ES-I3 (cell line): ENCODE measurements at regions not wholly inside any gene's neighbourhood (a gene's known extent, or its start where the extent isn't known, plus 50 kb on each side); places are given as distances from the start of the nearest gene placed in this dataset.
"Not testable (repeated sequence)": the region's sequence is repeated elsewhere in the genome, so short reads cannot be mapped to it uniquely, and the experiment has no call there.

Source experiments
- H3K36me3 ChIP-seq: 2 replicates; pipeline ENCODE4 v1.6.1; 2013; ENCODE audit warnings: mild to moderate bottlenecking, low read length, control low read depth, moderate library complexity; ENCODE audit not compliant: insufficient read depth
- H3K4me1 ChIP-seq: 2 replicates; pipeline ENCODE4 v1.6.1; 2013; ENCODE audit warnings: mild to moderate bottlenecking, control low read depth, low read length; ENCODE audit not compliant: insufficient read depth
- H3K9ac ChIP-seq: 2 replicates; pipeline ENCODE4 v1.6.1; 2013; ENCODE audit warnings: low read depth, mild to moderate bottlenecking, low read length, moderate library complexity
- H3K9me3 ChIP-seq: 2 replicates; pipeline ENCODE4 v1.6.1; 2013; ENCODE audit warnings: mild to moderate bottlenecking, low read length, moderate library complexity; ENCODE audit not compliant: control insufficient read depth, insufficient read depth

- H3K4me1 ChIP-seq, result no peaks in the 10 kb centered on the region
- no peaks in the 10 kb centered on the region for H3K9me3 ChIP-seq
- no peaks in the 10 kb centered on the region for H3K36me3 ChIP-seq
- no peak overlapping the region for H3K9ac ChIP-seq
These were observed 144.3 kb downstream of the NEDD1 start for GRCh38 chr12:97051341-97051740.

DNA sequence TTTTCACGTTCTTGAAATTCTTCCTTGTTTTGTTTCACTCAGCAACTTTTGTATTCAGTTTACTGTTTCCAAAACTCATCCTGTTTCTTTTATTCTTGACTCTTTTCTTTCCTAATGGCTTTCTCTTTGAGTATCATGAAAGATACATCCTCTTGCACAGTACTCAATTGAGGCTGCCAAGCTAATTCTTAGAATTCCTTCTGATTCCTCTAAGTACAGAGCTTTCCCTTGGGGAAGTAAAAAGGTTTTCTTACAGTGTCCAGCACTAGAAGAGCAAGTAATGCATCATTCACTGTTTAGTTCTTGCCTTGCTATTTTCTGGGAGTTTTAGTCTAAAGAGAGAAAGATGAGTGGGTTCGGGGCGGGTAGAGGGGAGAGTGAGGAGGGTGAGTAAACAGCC lies 154.1 kb downstream of the NEDD1 start:
- Histone ChIP-seq H3K9ac (no peak overlapping the region), H3K4me1 (0 out of 2 replicates have a peak, but pooled peaks cover 5% of the 10 kb centered on the region), H3K9me3 (peaks cover 4% of the 10 kb centered on the region; the same call in 1 of the 2 replicates), H3K36me3 (no peaks in the 10 kb centered on the region)

DNA sequence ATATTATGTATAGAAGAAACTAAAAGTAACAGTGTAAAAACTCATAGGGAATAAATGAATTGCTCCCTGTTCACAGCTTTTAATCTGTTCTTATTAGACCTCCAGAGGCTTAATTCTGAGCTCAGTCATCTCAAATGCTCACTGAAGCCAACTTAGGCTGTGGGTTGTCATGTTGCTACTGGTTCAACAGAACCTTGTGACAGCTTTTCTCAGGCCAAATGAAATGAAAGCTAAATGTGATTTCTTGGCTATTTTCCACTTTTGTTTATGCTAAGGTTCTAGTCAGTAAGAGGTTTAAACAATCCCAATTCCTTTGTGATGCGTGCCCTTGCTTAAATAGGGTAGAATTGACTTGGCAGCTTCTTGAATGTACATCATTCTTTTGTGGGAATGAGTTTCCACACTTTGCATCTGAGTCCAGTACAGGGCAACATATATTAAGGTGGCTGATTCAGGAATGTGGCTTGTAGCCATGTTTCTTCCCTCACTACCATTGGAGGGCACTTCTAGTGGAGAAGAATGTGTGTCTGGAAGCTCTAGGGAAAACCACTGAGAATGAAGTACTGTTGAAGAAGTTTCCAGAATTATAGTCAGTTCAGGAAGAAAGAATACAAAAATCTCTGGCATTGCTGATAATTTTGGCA lies 156.4 kb downstream of the NEDD1 start:
- H3K4me1 ChIP-seq, result 0 out of 2 replicates have a peak, but pooled peaks cover 5% of the 10 kb centered on the region
- H3K9me3 ChIP-seq, result no peaks in the 10 kb centered on the region
- no peaks in the 10 kb centered on the region for H3K36me3 ChIP-seq
- H3K9ac ChIP-seq, result no peak overlapping the region

GRCh38 chr12:97075161-97075933 lies 168.3 kb downstream of the NEDD1 start:
- Histone ChIP-seq H3K36me3 (no peaks in the 10 kb centered on the region), H3K9me3 (no peaks in the 10 kb centered on the region), H3K9ac (no peak overlapping the region), H3K4me1 (peaks cover 4% of the 10 kb centered on the region; the same call in 1 of the 2 replicates)

GRCh38 chr12:97075934-97076630 lies 169.0 kb downstream of the NEDD1 start:
- H3K36me3 ChIP-seq, result no peaks in the 10 kb centered on the region
- H3K4me1 ChIP-seq, result peaks cover 4% of the 10 kb centered on the region; the same call in 1 of the 2 replicates
- H3K9ac ChIP-seq, result no peak overlapping the region
- H3K9me3 ChIP-seq, result no peaks in the 10 kb centered on the region

GRCh38 chr12:97076912-97077311 lies 169.9 kb downstream of the NEDD1 start:
- H3K4me1 ChIP-seq, H3K9ac ChIP-seq, H3K36me3 ChIP-seq, H3K9me3 ChIP-seq: not testable (repeated sequence)

DNA sequence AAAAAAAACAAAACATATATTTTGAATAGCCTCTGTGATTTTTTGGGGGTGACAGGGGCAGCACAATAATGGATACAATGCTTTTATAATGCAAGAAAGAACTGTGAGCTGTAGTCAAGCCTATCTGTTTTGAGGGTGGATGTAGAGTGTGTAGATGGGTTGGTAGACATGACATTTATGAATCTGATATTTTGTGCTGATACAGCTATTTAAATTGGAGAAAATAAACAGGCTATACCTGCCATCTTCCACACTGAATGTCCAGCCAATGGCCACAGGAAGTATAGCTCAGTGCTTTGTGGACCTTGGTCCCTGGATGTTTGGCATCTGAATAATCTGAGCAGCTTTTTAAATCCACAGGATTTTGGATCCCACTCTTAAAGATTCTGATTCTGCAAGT lies 175.0 kb downstream of the NEDD1 start:
- Histone ChIP-seq H3K4me1 (no peaks in the 10 kb centered on the region), H3K36me3 (no peaks in the 10 kb centered on the region), H3K9ac (no peak overlapping the region), H3K9me3 (peaks cover 6% of the 10 kb centered on the region)

GRCh38 chr12:97093187-97093683 lies 186.2 kb downstream of the NEDD1 start:
- Histone ChIP-seq H3K9me3 (no peaks in the 10 kb centered on the region), H3K9ac (no peak overlapping the region), H3K36me3 (no peaks in the 10 kb centered on the region), H3K4me1 (peaks cover 6% of the 10 kb centered on the region; the same call in 1 of the 2 replicates)

DNA sequence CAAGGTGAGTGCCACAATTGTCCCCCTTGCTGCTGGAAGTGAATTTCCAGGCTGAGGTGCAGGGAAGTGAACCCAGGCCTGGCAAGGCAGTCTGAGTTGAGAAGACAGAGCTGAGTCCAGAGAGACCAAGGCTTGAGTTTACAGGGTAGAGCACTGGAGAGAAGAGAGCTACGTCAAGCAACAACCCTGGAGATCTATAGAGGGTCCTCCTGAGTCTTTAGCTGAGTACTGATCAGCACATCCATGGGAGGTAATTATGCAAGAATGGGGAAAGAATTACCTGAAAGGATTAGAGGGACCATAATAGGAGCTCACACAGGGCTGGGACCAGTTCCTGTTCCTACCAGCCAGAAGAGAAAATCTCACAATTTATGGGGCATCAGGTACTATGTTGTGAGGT lies 190.7 kb downstream of the NEDD1 start:
- no peak overlapping the region for H3K9ac ChIP-seq
- H3K36me3 ChIP-seq, result no peaks in the 10 kb centered on the region
- peaks cover 6% of the 10 kb centered on the region; the same call in 1 of the 2 replicates for H3K4me1 ChIP-seq
- no peaks in the 10 kb centered on the region for H3K9me3 ChIP-seq

- no peak overlapping the region for H3K9ac ChIP-seq
- no peaks in the 10 kb centered on the region for H3K36me3 ChIP-seq
- H3K9me3 ChIP-seq, result no peaks in the 10 kb centered on the region
- H3K4me1 ChIP-seq, result no peaks in the 10 kb centered on the region
These were observed 202.4 kb downstream of the NEDD1 start for GRCh38 chr12:97109441-97109840.

- Histone ChIP-seq H3K9ac (no peak overlapping the region), H3K36me3 (no peaks in the 10 kb centered on the region), H3K4me1 (no peaks in the 10 kb centered on the region), H3K9me3 (no peaks in the 10 kb centered on the region)
These were observed 205.1 kb downstream of the NEDD1 start for GRCh38 chr12:97112136-97112535.

DNA sequence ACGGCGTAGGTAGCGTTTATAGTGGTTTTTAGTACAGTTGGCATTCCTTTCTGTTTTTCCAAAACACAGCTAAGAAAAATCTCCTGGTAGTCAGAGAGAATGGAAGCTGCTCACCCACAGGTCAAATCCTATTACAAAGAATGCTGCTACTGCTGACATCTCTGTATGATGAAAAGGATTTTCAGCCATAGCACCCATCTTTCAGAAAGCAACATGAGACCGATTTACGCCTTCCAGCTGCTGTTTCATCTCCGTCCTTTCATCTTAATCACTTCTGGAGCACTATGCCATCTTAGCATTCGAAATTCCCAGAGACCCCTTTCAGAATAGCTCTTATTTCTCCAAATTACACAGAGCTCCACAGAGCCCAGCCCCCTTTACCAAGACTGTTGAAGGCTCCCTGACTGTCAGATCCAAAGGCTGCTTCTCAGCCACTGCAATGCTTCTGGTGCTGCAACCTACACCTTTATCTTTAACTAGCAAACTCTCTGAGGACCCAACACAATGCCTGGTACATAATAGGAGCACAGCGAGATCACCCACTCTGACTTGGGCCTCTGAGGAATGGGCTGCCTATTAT lies 211.8 kb downstream of the NEDD1 start:
- Histone ChIP-seq H3K9me3 (no peaks in the 10 kb centered on the region), H3K9ac (no peak overlapping the region)

DNA sequence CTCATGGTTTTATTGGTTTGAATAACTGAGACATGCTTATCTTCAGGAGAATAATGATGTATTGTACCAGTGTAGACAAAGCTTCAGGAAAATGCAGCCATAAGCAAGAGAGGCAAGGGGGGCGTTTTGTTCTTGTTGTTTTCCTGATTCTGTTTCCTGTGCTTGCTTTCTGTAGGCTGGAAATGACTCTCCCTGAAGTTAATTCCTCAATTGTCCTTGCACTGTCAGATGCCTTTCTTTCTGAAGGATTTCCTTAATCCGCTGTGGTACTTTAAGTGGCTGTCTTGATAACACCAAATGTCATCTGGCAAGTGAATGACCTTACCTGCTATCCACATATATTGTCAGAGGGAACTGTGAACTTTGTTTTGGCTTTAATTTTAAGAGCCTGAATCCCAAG lies 220.0 kb downstream of the NEDD1 start:
- no peak overlapping the region for H3K9ac ChIP-seq
- H3K9me3 ChIP-seq, result peaks cover 11% of the 10 kb centered on the region; the same call in 1 of the 2 replicates
- H3K36me3 ChIP-seq, result no peaks in the 10 kb centered on the region
- H3K4me1 ChIP-seq, result peaks cover 13% of the 10 kb centered on the region

More for the DNA sequence above, 211.8 kb downstream of the NEDD1 start:
- Histone ChIP-seq H3K36me3 (no peaks in the 10 kb centered on the region), H3K4me1 (no peaks in the 10 kb centered on the region)
